ENCODE measurements at regions not wholly inside any gene's neighbourhood (a gene's known extent, or its start where the extent isn't known, plus 50 kb on each side); places are given as distances from the start of the nearest gene placed in this dataset.

- DNase-seq, result no peak
Measured at GRCh38 chr6:120620900-120621299, 713.4 kb downstream of the TBC1D32 start.

- DNase-seq, result no peak
Measured at GRCh38 chr6:120615238-120615637, 719.0 kb downstream of the TBC1D32 start.

GRCh38 chr6:120614723-120615122 lies 719.6 kb downstream of the TBC1D32 start:
- no peak for DNase-seq

- DNase-seq, result no peak
Measured at GRCh38 chr6:120608826-120609225, 725.5 kb downstream of the TBC1D32 start.

GRCh38 chr6:120606743-120607142 lies 727.5 kb downstream of the TBC1D32 start:
- DNase-seq, result no peak

GRCh38 chr6:120604510-120604909 lies 729.8 kb downstream of the TBC1D32 start:
- no peak for DNase-seq

- no peak for DNase-seq
Measured at GRCh38 chr6:120590611-120591010, 743.7 kb downstream of the TBC1D32 start.

- DNase-seq, result no peak
Measured at GRCh38 chr6:120588424-120588823, 745.9 kb downstream of the TBC1D32 start.

- no peak for DNase-seq
Measured at GRCh38 chr6:120587381-120587780, 746.9 kb downstream of the TBC1D32 start.

- DNase-seq, result no peak
Measured at GRCh38 chr6:120584111-120584760, 750.0 kb downstream of the TBC1D32 start.

- DNase-seq, result no peak
Measured at GRCh38 chr6:120576061-120576460, 758.2 kb downstream of the TBC1D32 start.

GRCh38 chr6:120569714-120570113 lies 764.6 kb downstream of the TBC1D32 start:
- no peak for DNase-seq

- DNase-seq, result no peak
Measured at GRCh38 chr6:120564779-120565178, 769.5 kb downstream of the TBC1D32 start.

- DNase-seq, result no peak
Measured at GRCh38 chr6:120558294-120558693, 776.0 kb downstream of the TBC1D32 start.

GRCh38 chr6:120557554-120557953 lies 776.7 kb downstream of the TBC1D32 start:
- no peak for DNase-seq

GRCh38 chr6:120556491-120556890 lies 777.8 kb downstream of the TBC1D32 start:
- DNase-seq, result no peak

GRCh38 chr6:120553353-120553752 lies 780.9 kb downstream of the TBC1D32 start:
- no peak for DNase-seq

- no peak for DNase-seq
Measured at GRCh38 chr6:120545353-120545752, 788.9 kb downstream of the TBC1D32 start.

GRCh38 chr6:120534954-120535353 lies 799.3 kb downstream of the TBC1D32 start:
- DNase-seq, result no peak

GRCh38 chr6:120526576-120526975 lies 807.7 kb downstream of the TBC1D32 start:
- DNase-seq, result no peak

GRCh38 chr6:120514544-120514943 lies 819.7 kb downstream of the TBC1D32 start:
- no peak for DNase-seq

- no peak for DNase-seq
Measured at GRCh38 chr6:120511712-120512111, 822.6 kb downstream of the TBC1D32 start.

GRCh38 chr6:120498711-120499110 lies 835.6 kb downstream of the TBC1D32 start:
- DNase-seq, result no peak

- DNase-seq, result no peak
Measured at GRCh38 chr6:120496661-120497060, 837.6 kb downstream of the TBC1D32 start.

- DNase-seq, result no peak
Measured at GRCh38 chr6:120493505-120493904, 840.8 kb downstream of the TBC1D32 start.

Data from bone marrow (tissue), 2 donors.